ENCODE measurements at regions not wholly inside any gene's neighbourhood (a gene's known extent, or its start where the extent isn't known, plus 50 kb on each side); places are given as distances from the start of the nearest gene placed in this dataset.

- DNase-seq = no peak
- TF ChIP-seq CTCF (conservative IDR thresholded peaks at IDR 0.05; ENCODE audit: low read depth, low read length) (no peak), EZH2phosphoT487 (IDR thresholded peaks at IDR 0.05; ENCODE audit: borderline replicate concordance, low read length) (no peak), EZH2 (IDR thresholded peaks at IDR 0.05; ENCODE audit: low read length, unreplicated experiment) (no peak)
- intact Hi-C loops (cut with micrococcal nuclease) = no loop called here
- H3K4me1 ChIP-seq (ENCODE audit: insufficient read depth, low read length) = no peaks in the 10 kb centered on the region
- no peak overlapping the region for H2AFZ ChIP-seq (ENCODE audit: low read length)
- H3K27ac ChIP-seq (ENCODE audit: low read length) = no peak overlapping the region
- no TSS peak for BruUV-seq (replicated peaks)
- POLR2A ChIA-PET (ENCODE audit: unreplicated experiment) = no interaction called here
- CTCF ChIA-PET = no interaction called here
- H3K4me3 ChIP-seq (ENCODE audit: low read length) = no peak overlapping the region
- no peak for ATAC-seq
- no peak overlapping the region for H3K4me2 ChIP-seq (ENCODE audit: low read length)
- H3K27me3 ChIP-seq (ENCODE audit: low read length) = peaks cover 63% of the 10 kb centered on the region
- no peaks in the 10 kb centered on the region for H3F3A ChIP-seq (ENCODE audit: low read length, unreplicated experiment)
- no peaks in the 10 kb centered on the region for H3K9me2 ChIP-seq (replicated peaks; ENCODE audit: low read length)
- no peak overlapping the region for H3K9ac ChIP-seq (ENCODE audit: low read length)
- H3K36me3 ChIP-seq (ENCODE audit: low read depth, low read length) = no peaks in the 10 kb centered on the region
- H3K79me2 ChIP-seq (ENCODE audit: low read length) = no peaks in the 10 kb centered on the region
- H4K20me1 ChIP-seq (ENCODE audit: low read length) = no peaks in the 10 kb centered on the region
- no peaks in the 10 kb centered on the region for H3K9me3 ChIP-seq (ENCODE audit: low read length)
These were observed 284.5 kb downstream of the SS18 start for GRCh38 chr18:25805939-25806338.

- Histone ChIP-seq H3K4me2 (ENCODE audit: low read length) (no peak overlapping the region), H3K27me3 (ENCODE audit: low read length) (peaks cover 59% of the 10 kb centered on the region), H2AFZ (ENCODE audit: low read length) (no peak overlapping the region), H3K9me3 (ENCODE audit: low read length) (no peaks in the 10 kb centered on the region), H3K9ac (ENCODE audit: low read length) (no peak overlapping the region), H3K79me2 (ENCODE audit: low read length) (no peaks in the 10 kb centered on the region), H3K4me3 (ENCODE audit: low read length) (no peak overlapping the region), H3K4me1 (ENCODE audit: insufficient read depth, low read length) (no peaks in the 10 kb centered on the region), H3K27ac (ENCODE audit: low read length) (no peak overlapping the region), H3K9me2 (replicated peaks; ENCODE audit: low read length) (no peaks in the 10 kb centered on the region), H3F3A (ENCODE audit: low read length, unreplicated experiment) (no peaks in the 10 kb centered on the region), H4K20me1 (ENCODE audit: low read length) (no peaks in the 10 kb centered on the region), H3K36me3 (ENCODE audit: low read depth, low read length) (no peaks in the 10 kb centered on the region)
- DNase-seq (no peak), ATAC-seq (no peak)
- POLR2A ChIA-PET (ENCODE audit: unreplicated experiment) = no interaction called here
- TF ChIP-seq EZH2phosphoT487 (IDR thresholded peaks at IDR 0.05; ENCODE audit: borderline replicate concordance, low read length) = no peak
- no peak for TF ChIP-seq EZH2 (IDR thresholded peaks at IDR 0.05; ENCODE audit: low read length, unreplicated experiment)
- no peak for TF ChIP-seq CTCF (conservative IDR thresholded peaks at IDR 0.05; ENCODE audit: low read depth, low read length)
- no TSS peak for BruUV-seq (replicated peaks)
- CTCF ChIA-PET = no interaction called here
- intact Hi-C loops (cut with micrococcal nuclease) = no loop called here
These were observed 285.1 kb downstream of the SS18 start for GRCh38 chr18:25805323-25805722.

- POLR2A ChIA-PET (ENCODE audit: unreplicated experiment) = no interaction called here
These were observed 291.2 kb downstream of the SS18 start for GRCh38 chr18:25799231-25799630.

More at GRCh38 chr18:25799231-25799630, 291.2 kb downstream of the SS18 start:
- Histone ChIP-seq H3K4me3 (ENCODE audit: low read length) (no peak overlapping the region), H3K9me2 (replicated peaks; ENCODE audit: low read length) (no peaks in the 10 kb centered on the region), H2AFZ (ENCODE audit: low read length) (no peak overlapping the region), H3K27ac (ENCODE audit: low read length) (no peak overlapping the region), H3K9ac (ENCODE audit: low read length) (no peak overlapping the region), H3K27me3 (ENCODE audit: low read length) (peaks cover 50% of the 10 kb centered on the region), H3K4me1 (ENCODE audit: insufficient read depth, low read length) (no peaks in the 10 kb centered on the region), H4K20me1 (ENCODE audit: low read length) (no peaks in the 10 kb centered on the region), H3K36me3 (ENCODE audit: low read depth, low read length) (no peaks in the 10 kb centered on the region), H3F3A (ENCODE audit: low read length, unreplicated experiment) (no peaks in the 10 kb centered on the region), H3K4me2 (ENCODE audit: low read length) (no peak overlapping the region), H3K9me3 (ENCODE audit: low read length) (no peaks in the 10 kb centered on the region), H3K79me2 (ENCODE audit: low read length) (no peaks in the 10 kb centered on the region)
- ATAC-seq (no peak), DNase-seq (no peak)
- TF ChIP-seq EZH2phosphoT487 (IDR thresholded peaks at IDR 0.05; ENCODE audit: borderline replicate concordance, low read length) (no peak), EZH2 (IDR thresholded peaks at IDR 0.05; ENCODE audit: low read length, unreplicated experiment) (no peak), CTCF (conservative IDR thresholded peaks at IDR 0.05; ENCODE audit: low read depth, low read length) (no peak)
- intact Hi-C loops (cut with micrococcal nuclease) = no loop called here
- CTCF ChIA-PET = no interaction called here
- no TSS peak for BruUV-seq (replicated peaks)
